CD14-positive monocyte (primary cell): ENCODE measurements at regions not wholly inside any gene's neighbourhood (a gene's known extent, or its start where the extent isn't known, plus 50 kb on each side); places are given as distances from the start of the nearest gene placed in this dataset.

Experiments
- DNase-seq, 3 donors: peaks; one replicate each; pipeline ENCODE4 v3.0.0-alpha.2; 2011 to 2022
- H2AFZ ChIP-seq: 2 replicates; pipeline ENCODE4 v1.6.0; 2012; ENCODE audit warnings: mild to moderate bottlenecking, low read depth, low read length, inconsistent platforms; ENCODE audit not compliant: insufficient read depth, poor library complexity, severe bottlenecking
- H3K27ac ChIP-seq, 2 donors: 1 replicate in 1 of 2; 2 replicates in 1 of 2; pipeline ENCODE4 v1.5.1; 2012 to 2013; ENCODE audit warnings: low read length in 2 of 2, control low read depth in 1 of 2, inconsistent platforms in 1 of 2, low read depth in 1 of 2, mild to moderate bottlenecking in 1 of 2
- H3K27me3 ChIP-seq, 2 donors: one replicate each; pipeline versions ENCODE4 v1.6.0 to v1.6.1; 2011 to 2013; ENCODE audit warnings: low read length in 2 of 2; ENCODE audit not compliant: control insufficient read depth in 2 of 2, insufficient read depth in 2 of 2
- H3K36me3 ChIP-seq, 2 donors: replicated peaks in 1 of 2; 1 replicate in 1 of 2; 2 replicates in 1 of 2; pipeline versions ENCODE4 v1.5.1 to v1.6.1; 2012 to 2013; ENCODE audit warnings: low read length in 2 of 2, control low read depth in 1 of 2, inconsistent platforms in 1 of 2, mild to moderate bottlenecking in 1 of 2; ENCODE audit not compliant: insufficient read depth in 2 of 2, control insufficient read depth in 1 of 2
- H3K4me1 ChIP-seq, 2 donors: 1 replicate in 1 of 2; 2 replicates in 1 of 2; pipeline versions ENCODE4 v1.5.1 to v1.6.1; 2012 to 2013; ENCODE audit warnings: low read length in 2 of 2, control low read depth in 1 of 2, inconsistent platforms in 1 of 2, mild to moderate bottlenecking in 1 of 2, moderate library complexity in 1 of 2; ENCODE audit not compliant: insufficient read depth in 2 of 2, control insufficient read depth in 1 of 2
- H3K4me2 ChIP-seq: replicated peaks from 2 replicates; pipeline ENCODE3; 2012; ENCODE audit warnings: low read length, moderate library complexity, mild to moderate bottlenecking; ENCODE audit not compliant: poor library complexity, severe bottlenecking; ENCODE audit errors: extremely low read depth
- H3K4me3 ChIP-seq, 3 experiments: fragments of 200-600 bp in 1 of 3; sonication (generic) in 1 of 3; replicated peaks in 1 of 3; 1 replicate in 2 of 3; 2 replicates in 1 of 3; pipeline ENCODE4 v1.5.1; 2011 to 2013; ENCODE audit warnings: low read length in 3 of 3, mild to moderate bottlenecking in 3 of 3, control low read depth in 2 of 3, low read depth in 2 of 3, inconsistent platforms in 1 of 3, moderate library complexity in 1 of 3
- H3K79me2 ChIP-seq: 2 replicates; pipeline ENCODE4 v1.6.0; 2012; ENCODE audit warnings: mild to moderate bottlenecking, control low read depth, inconsistent platforms, low read length, moderate library complexity; ENCODE audit not compliant: insufficient read depth
- H3K9ac ChIP-seq: 2 replicates; pipeline ENCODE4 v1.6.0; 2017; ENCODE audit warnings: low read length, mild to moderate bottlenecking; ENCODE audit not compliant: insufficient read depth, poor library complexity, severe bottlenecking
- H3K9me3 ChIP-seq, 2 donors: replicated peaks in 1 of 2; 1 replicate in 1 of 2; 2 replicates in 1 of 2; pipeline versions ENCODE4 v1.5.1 to v1.6.1; 2012 to 2013; ENCODE audit warnings: low read length in 2 of 2, control low read depth in 1 of 2; ENCODE audit not compliant: control insufficient read depth in 1 of 2, insufficient read depth in 1 of 2
- H4K20me1 ChIP-seq: 2 replicates; pipeline ENCODE4 v1.6.0; 2012; ENCODE audit warnings: mild to moderate bottlenecking, low read length, control low read depth, moderate library complexity; ENCODE audit not compliant: insufficient read depth
- H3K27ac Mint-ChIP-seq, 7 donors: one replicate each; pipeline ENCODE4 v1.8.0; 2020; ENCODE audit warnings: mild to moderate bottlenecking in 7 of 7, mixed read lengths in 7 of 7, moderate library complexity in 6 of 7, inconsistent platforms in 2 of 7
- H3K27me3 Mint-ChIP-seq, 3 donors: one replicate each; pipeline ENCODE4 v1.8.0; 2021 to 2022; ENCODE audit warnings: low read depth in 3 of 3, mild to moderate bottlenecking in 3 of 3, mixed read lengths in 3 of 3, moderate library complexity in 3 of 3, inconsistent platforms in 1 of 3
- H3K36me3 Mint-ChIP-seq, 2 donors: one replicate each; pipeline ENCODE4 v1.8.0; 2020; ENCODE audit warnings: mixed read lengths in 2 of 2, inconsistent platforms in 1 of 2, mild to moderate bottlenecking in 1 of 2
- H3K4me1 Mint-ChIP-seq: one replicate; pipeline ENCODE4 v1.8.0; 2020; ENCODE audit warnings: mild to moderate bottlenecking, mixed read lengths
- H3K4me3 Mint-ChIP-seq, 2 donors: one replicate each; pipeline ENCODE4 v1.8.0; 2020; ENCODE audit warnings: mild to moderate bottlenecking in 2 of 2, mixed read lengths in 2 of 2, moderate library complexity in 1 of 2
- H3K9me3 Mint-ChIP-seq, 7 donors: one replicate each; pipeline ENCODE4 v1.8.0; 2020 to 2022; ENCODE audit warnings: mixed read lengths in 7 of 7, mild to moderate bottlenecking in 6 of 7, moderate library complexity in 6 of 7, inconsistent platforms in 2 of 7
- intact Hi-C, 2 donors: fragments of 100-400 bp; cut with micrococcal nuclease; formaldehyde crosslinking; loops; one replicate each; pipeline versions ENCODE4 v1.15.0 to v1.15.1; 2023
- TF ChIP-seq, protein P1 (sequence below): fragments of 200-600 bp; IDR thresholded peaks from one replicate; pipeline ENCODE4 v1.8.0; 2022; ENCODE audit warnings: antibody characterized with exemption, mild to moderate bottlenecking

DNA sequence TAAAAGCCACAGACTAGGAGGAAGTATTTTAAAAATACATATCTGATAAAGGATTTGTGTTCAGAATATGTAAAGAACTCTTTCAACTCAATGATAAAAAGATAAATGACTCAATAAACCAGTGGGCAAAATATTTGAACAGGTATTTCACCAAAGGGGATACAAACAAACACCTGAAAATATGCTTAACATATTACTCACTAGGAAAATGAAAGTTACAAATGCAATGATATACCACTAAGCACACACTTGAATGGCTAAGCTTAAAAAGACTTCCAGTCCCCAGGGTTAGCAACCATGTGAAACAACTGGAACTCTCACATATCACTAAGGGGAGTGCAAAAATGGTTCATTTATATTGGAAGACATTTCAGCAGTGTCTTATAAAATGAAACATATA, 131.6 kb downstream of the SLIT2 start:
- Mint-ChIP-seq H3K4me3 (no peak overlapping the region), H3K27me3 (peaks cover 0 to 4% (median 2%) of the 10 kb centered on the region in 3 donors), H3K9me3 (peaks cover 0 to 2% (median 0%) of the 10 kb centered on the region in 7 donors), H3K27ac (no peak overlapping the region), H3K36me3 (no peaks in the 10 kb centered on the region), H3K4me1 (no peaks in the 10 kb centered on the region)
- Histone ChIP-seq H3K9ac (no peak overlapping the region), H3K27ac (no peak overlapping the region), H3K9me3 (no peaks in the 10 kb centered on the region), H3K27me3 (no peaks in the 10 kb centered on the region), H3K4me3 (no peak overlapping the region), H3K4me1 (no peaks in the 10 kb centered on the region), H3K4me2 (no peak overlapping the region), H2AFZ (no peak overlapping the region), H3K79me2 (no peaks in the 10 kb centered on the region), H3K36me3 (no peaks in the 10 kb centered on the region), H4K20me1 (no peaks in the 10 kb centered on the region)
- TF ChIP-seq, protein P1, sequence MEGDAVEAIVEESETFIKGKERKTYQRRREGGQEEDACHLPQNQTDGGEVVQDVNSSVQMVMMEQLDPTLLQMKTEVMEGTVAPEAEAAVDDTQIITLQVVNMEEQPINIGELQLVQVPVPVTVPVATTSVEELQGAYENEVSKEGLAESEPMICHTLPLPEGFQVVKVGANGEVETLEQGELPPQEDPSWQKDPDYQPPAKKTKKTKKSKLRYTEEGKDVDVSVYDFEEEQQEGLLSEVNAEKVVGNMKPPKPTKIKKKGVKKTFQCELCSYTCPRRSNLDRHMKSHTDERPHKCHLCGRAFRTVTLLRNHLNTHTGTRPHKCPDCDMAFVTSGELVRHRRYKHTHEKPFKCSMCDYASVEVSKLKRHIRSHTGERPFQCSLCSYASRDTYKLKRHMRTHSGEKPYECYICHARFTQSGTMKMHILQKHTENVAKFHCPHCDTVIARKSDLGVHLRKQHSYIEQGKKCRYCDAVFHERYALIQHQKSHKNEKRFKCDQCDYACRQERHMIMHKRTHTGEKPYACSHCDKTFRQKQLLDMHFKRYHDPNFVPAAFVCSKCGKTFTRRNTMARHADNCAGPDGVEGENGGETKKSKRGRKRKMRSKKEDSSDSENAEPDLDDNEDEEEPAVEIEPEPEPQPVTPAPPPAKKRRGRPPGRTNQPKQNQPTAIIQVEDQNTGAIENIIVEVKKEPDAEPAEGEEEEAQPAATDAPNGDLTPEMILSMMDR, result no peak
- DNase-seq, result no peak
- intact Hi-C loops, result no loop called here

- no peaks in the 10 kb centered on the region for H3K79me2 ChIP-seq
- no peak overlapping the region for H3K9ac ChIP-seq
- H3K36me3 ChIP-seq, result no peaks in the 10 kb centered on the region
- H3K27me3 Mint-ChIP-seq, result peaks cover 0 to 5% (median 2%) of the 10 kb centered on the region in 3 donors
- DNase-seq, result no peak
- no peaks in the 10 kb centered on the region for H3K4me1 ChIP-seq
- no peaks in the 10 kb centered on the region for H3K27me3 ChIP-seq
- no peaks in the 10 kb centered on the region for H3K4me1 Mint-ChIP-seq
- no peak overlapping the region for H3K27ac Mint-ChIP-seq
- no peak overlapping the region for H3K4me3 Mint-ChIP-seq
- intact Hi-C loops, result no loop called here
- peaks cover 0 to 2% (median 0%) of the 10 kb centered on the region in 7 donors for H3K9me3 Mint-ChIP-seq
- H3K4me3 ChIP-seq, result no peak overlapping the region
- H2AFZ ChIP-seq, result no peak overlapping the region
- H3K36me3 Mint-ChIP-seq, result no peaks in the 10 kb centered on the region
- TF ChIP-seq, protein P1, result no peak
- H4K20me1 ChIP-seq, result no peaks in the 10 kb centered on the region
- H3K4me2 ChIP-seq, result no peak overlapping the region
- H3K27ac ChIP-seq, result no peak overlapping the region
- no peaks in the 10 kb centered on the region for H3K9me3 ChIP-seq
Measured at GRCh38 chr4:20383969-20384368, 132.3 kb downstream of the SLIT2 start.
